ENCODE measurements at regions not wholly inside any gene's neighbourhood (a gene's known extent, or its start where the extent isn't known, plus 50 kb on each side); places are given as distances from the start of the nearest gene placed in this dataset.

DNA sequence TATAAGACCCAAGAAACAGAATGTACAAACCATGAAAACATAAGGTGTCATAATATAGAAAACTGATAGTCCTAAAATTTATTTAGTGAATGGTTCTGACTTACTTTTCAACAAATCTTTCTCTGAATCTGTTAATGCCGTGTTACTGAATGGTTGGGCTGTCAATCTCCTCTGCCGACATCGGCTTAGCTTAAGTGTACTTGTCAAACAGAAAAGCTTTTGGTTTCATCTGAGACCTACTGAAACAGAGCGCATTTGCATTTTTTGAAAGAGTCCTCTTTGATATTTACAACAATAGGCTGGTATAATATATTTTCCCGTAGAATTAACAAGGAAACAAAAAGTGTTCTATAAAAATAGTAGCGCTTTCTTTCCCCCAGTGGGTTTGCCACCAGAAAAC lies 120.9 kb upstream of the ZNF804B start:
- Histone ChIP-seq H3K4me3 (ENCODE audit: low read length) (no peak overlapping the region), H3K27ac (ENCODE audit: low read length) (no peak overlapping the region), H3K36me3 (ENCODE audit: control insufficient read depth, insufficient read depth, low read length) (no peaks in the 10 kb centered on the region), H3K27me3 (ENCODE audit: control insufficient read depth, insufficient read depth, low read length) (no peaks in the 10 kb centered on the region), H3K4me1 (ENCODE audit: control insufficient read depth, insufficient read depth, low read length) (no peaks in the 10 kb centered on the region), H3K9me3 (ENCODE audit: control insufficient read depth, insufficient read depth, low read length) (no peaks in the 10 kb centered on the region)
- intact Hi-C loops (cut with micrococcal nuclease), result no loop called here
- ATAC-seq (no peak), DNase-seq (no peak)
- TF ChIP-seq CTCF (IDR thresholded peaks at IDR 0.05), result no peak
- H3K4me1 Mint-ChIP-seq, result no peaks in the 10 kb centered on the region
- no peak overlapping the region for H3K4me3 Mint-ChIP-seq
- peaks cover 6 to 12% of the 10 kb centered on the region in 2 donors for H3K9me3 Mint-ChIP-seq
- 93% methylated on average over 6 of the region's 6 CpGs for WGBS (ENCODE audit: insufficient coverage)
- H3K36me3 Mint-ChIP-seq, result no peaks in the 10 kb centered on the region
- no peak overlapping the region for H3K27ac Mint-ChIP-seq
- H3K27me3 Mint-ChIP-seq (ENCODE audit: low read depth in 2 of 2), result no peaks in the 10 kb centered on the region

DNA sequence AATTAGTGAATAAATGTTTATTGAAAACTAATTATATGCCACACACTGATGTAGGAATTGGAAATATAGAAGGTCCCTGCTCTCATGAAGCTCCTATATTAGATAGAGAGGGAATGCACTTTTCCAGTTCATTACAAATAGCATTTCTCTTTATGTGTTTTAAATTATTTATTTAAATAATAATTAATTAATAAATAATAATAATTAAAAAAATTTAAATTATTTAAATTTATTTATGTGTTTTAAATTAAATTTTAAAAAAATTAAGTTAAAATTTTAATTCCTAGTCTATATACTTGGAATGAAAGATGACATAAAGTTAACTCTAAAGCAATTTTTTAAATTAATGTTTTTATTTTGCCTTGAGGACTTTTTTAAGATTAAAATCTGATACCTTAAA lies 121.7 kb upstream of the ZNF804B start:
- Mint-ChIP-seq H3K9me3 (peaks cover 6 to 10% of the 10 kb centered on the region in 2 donors), H3K36me3 (no peaks in the 10 kb centered on the region), H3K4me1 (no peaks in the 10 kb centered on the region), H3K27ac (no peak overlapping the region), H3K27me3 (ENCODE audit: low read depth in 2 of 2) (no peaks in the 10 kb centered on the region), H3K4me3 (no peak overlapping the region)
- H3K27me3 ChIP-seq (ENCODE audit: control insufficient read depth, insufficient read depth, low read length), result no peaks in the 10 kb centered on the region
- H3K4me1 ChIP-seq (ENCODE audit: control insufficient read depth, insufficient read depth, low read length), result no peaks in the 10 kb centered on the region
- H3K27ac ChIP-seq (ENCODE audit: low read length), result no peak overlapping the region
- H3K36me3 ChIP-seq (ENCODE audit: control insufficient read depth, insufficient read depth, low read length), result no peaks in the 10 kb centered on the region
- DNase-seq (no peak), ATAC-seq (no peak)
- no peak for TF ChIP-seq CTCF (IDR thresholded peaks at IDR 0.05)
- H3K4me3 ChIP-seq (ENCODE audit: low read length), result no peak overlapping the region
- intact Hi-C loops (cut with micrococcal nuclease), result no loop called here
- H3K9me3 ChIP-seq (ENCODE audit: control insufficient read depth, insufficient read depth, low read length), result no peaks in the 10 kb centered on the region

DNA sequence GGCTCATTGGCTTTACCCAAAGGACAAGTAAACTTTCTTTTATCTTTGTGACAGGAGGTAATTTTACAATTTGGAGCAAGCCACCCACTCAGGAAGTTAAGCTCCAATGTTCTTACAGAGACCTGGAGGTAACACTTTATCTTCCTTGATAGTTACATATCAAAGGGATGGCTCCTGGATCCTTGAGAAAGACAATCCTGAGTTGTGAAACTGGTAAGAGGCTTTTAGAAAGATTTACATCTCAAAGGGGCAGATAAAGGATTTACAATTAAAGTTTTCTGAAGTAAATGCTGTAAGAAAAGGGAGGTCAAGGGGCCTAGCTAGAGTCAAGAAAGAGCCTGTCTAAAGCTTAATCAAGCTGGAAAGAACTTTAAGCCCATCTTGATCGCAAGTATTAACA lies 124.4 kb upstream of the ZNF804B start:
- whole genome bisulfite sequencing (ENCODE audit: insufficient coverage), result 62% methylated on average over 1 of the region's 1 CpG
- H3K4me1 Mint-ChIP-seq, result no peaks in the 10 kb centered on the region
- no peaks in the 10 kb centered on the region for H3K4me1 ChIP-seq (ENCODE audit: control insufficient read depth, insufficient read depth, low read length)
- ATAC-seq (no peak), DNase-seq (no peak)
- intact Hi-C loops (cut with micrococcal nuclease), result no loop called here
- H3K27ac Mint-ChIP-seq, result no peak overlapping the region
- H3K36me3 ChIP-seq (ENCODE audit: control insufficient read depth, insufficient read depth, low read length), result no peaks in the 10 kb centered on the region
- no peak for TF ChIP-seq CTCF (IDR thresholded peaks at IDR 0.05)
- no peaks in the 10 kb centered on the region for H3K27me3 Mint-ChIP-seq (ENCODE audit: low read depth in 2 of 2)
- H3K4me3 Mint-ChIP-seq, result no peak overlapping the region
- H3K36me3 Mint-ChIP-seq, result peaks cover 10% of the 10 kb centered on the region
- no peak overlapping the region for H3K4me3 ChIP-seq (ENCODE audit: low read length)
- H3K9me3 Mint-ChIP-seq, result peaks cover 7 to 11% of the 10 kb centered on the region in 2 donors
- H3K9me3 ChIP-seq (ENCODE audit: control insufficient read depth, insufficient read depth, low read length), result no peaks in the 10 kb centered on the region
- no peak overlapping the region for H3K27ac ChIP-seq (ENCODE audit: low read length)
- no peaks in the 10 kb centered on the region for H3K27me3 ChIP-seq (ENCODE audit: control insufficient read depth, insufficient read depth, low read length)

DNA sequence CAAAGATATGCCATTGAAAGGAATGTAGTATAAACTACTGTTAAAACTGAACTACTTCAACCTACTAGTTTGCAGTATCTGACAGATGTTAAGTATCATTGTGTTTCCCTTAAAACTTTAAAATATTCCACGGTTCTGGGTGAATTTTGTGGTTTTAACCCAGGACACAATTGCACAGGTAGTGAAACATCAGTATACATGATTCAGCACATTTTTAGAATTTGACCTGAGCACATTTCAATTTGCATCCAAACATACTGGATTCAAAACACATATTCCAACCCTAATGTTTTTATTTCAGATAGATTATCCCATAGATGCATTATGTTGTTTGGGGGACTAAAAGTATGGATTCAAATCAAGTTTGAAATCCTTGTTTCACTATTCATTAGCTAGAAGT lies 129.9 kb upstream of the ZNF804B start:
- peaks cover 10 to 13% of the 10 kb centered on the region in 2 donors for H3K9me3 Mint-ChIP-seq
- Histone ChIP-seq H3K4me3 (ENCODE audit: low read length) (no peak overlapping the region), H3K27me3 (ENCODE audit: control insufficient read depth, insufficient read depth, low read length) (no peaks in the 10 kb centered on the region), H3K27ac (ENCODE audit: low read length) (no peak overlapping the region), H3K36me3 (ENCODE audit: control insufficient read depth, insufficient read depth, low read length) (no peaks in the 10 kb centered on the region), H3K4me1 (ENCODE audit: control insufficient read depth, insufficient read depth, low read length) (no peaks in the 10 kb centered on the region), H3K9me3 (ENCODE audit: control insufficient read depth, insufficient read depth, low read length) (no peaks in the 10 kb centered on the region)
- no peak overlapping the region for H3K27ac Mint-ChIP-seq
- no peaks in the 10 kb centered on the region for H3K4me1 Mint-ChIP-seq
- no peak for TF ChIP-seq CTCF (IDR thresholded peaks at IDR 0.05)
- H3K27me3 Mint-ChIP-seq (ENCODE audit: low read depth in 2 of 2), result no peaks in the 10 kb centered on the region
- no peak for ATAC-seq
- DNase-seq, result no peak
- 85% methylated on average over 1 of the region's 1 CpG for WGBS (ENCODE audit: insufficient coverage)
- peaks cover 10% of the 10 kb centered on the region for H3K36me3 Mint-ChIP-seq
- intact Hi-C loops (cut with micrococcal nuclease), result no loop called here
- H3K4me3 Mint-ChIP-seq, result no peak overlapping the region
